Right lobe of liver (tissue), 6 donors: ENCODE measurements at regions not wholly inside any gene's neighbourhood (a gene's known extent, or its start where the extent isn't known, plus 50 kb on each side); places are given as distances from the start of the nearest gene placed in this dataset.

Experiments used
- ATAC-seq, 4 donors: fragments of 200-7000 bp; cut with Tn5 transposase; one replicate each; pipeline ENCODE4 v1.9.1; 2020; ENCODE audit warnings: mild to moderate bottlenecking in 4 of 4, moderate library complexity in 4 of 4
- DNase-seq, 3 donors: peaks; one replicate each; pipeline ENCODE4 v3.0.0-alpha.2; 2020
- H3K27ac ChIP-seq, 3 donors: fragments of 200-600 bp; one replicate each; pipeline ENCODE4 v1.8.0; 2022
- H3K27me3 ChIP-seq, 2 donors: fragments of 200-600 bp; one replicate each; pipeline ENCODE4 v1.8.0; 2022
- H3K36me3 ChIP-seq, 4 donors: fragments of 200-600 bp; sonication (generic) in 1 of 4; one replicate each; pipeline versions ENCODE4 v1.5.1 to v1.8.0; 2017 to 2022; ENCODE audit warnings: control low read depth in 1 of 4
- H3K4me1 ChIP-seq, 4 donors: fragments of 200-600 bp; sonication (generic) in 1 of 4; one replicate each; pipeline versions ENCODE4 v1.5.1 to v1.8.0; 2017 to 2022; ENCODE audit warnings: control low read depth in 1 of 4
- H3K4me3 ChIP-seq, 3 donors: fragments of 200-600 bp; one replicate each; pipeline ENCODE4 v1.8.0; 2022
- H3K9me3 ChIP-seq, 4 donors: fragments of 200-600 bp; sonication (generic) in 1 of 4; one replicate each; pipeline versions ENCODE4 v1.5.1 to v1.8.0; 2017 to 2022; ENCODE audit warnings: control low read depth in 1 of 4
- CTCF ChIP-seq, 4 donors: fragments of 200-600 bp in 3 of 4; fragments of 450-650 bp in 1 of 4; IDR thresholded peaks; one replicate each; pipeline versions ENCODE4 v1.5.1 to v1.8.0; 2016 to 2022; ENCODE audit warnings: antibody characterized with exemption in 4 of 4, mild to moderate bottlenecking in 2 of 4
- POLR2A ChIP-seq: fragments of 450-650 bp; IDR thresholded peaks from one replicate; pipeline ENCODE4 v1.6.1; 2017; ENCODE audit warnings: antibody characterized with exemption, mild to moderate bottlenecking
- WGBS: methylation state at CpG from one replicate; pipeline ENCODE4 v1.1.6; 2018; ENCODE audit warnings: low coverage, low lambda C conversion rate; ENCODE audit not compliant: insufficient coverage; ENCODE audit errors: missing lambda C conversion rate; 5-methylcytosine and 5-hydroxymethylcytosine counted together
- intact Hi-C, 2 donors: fragments of 100-400 bp; cut with DNase I; formaldehyde crosslinking; loops; one replicate each; pipeline versions ENCODE4 v1.11.2 to v1.14.1; 2022
- small RNA-seq, 2 experiments: library from RNA; depleted of rRNA; stranded (forward); fragments of <200 nt; gene quantifications; one replicate each; pipeline ENCODE3, GENCODE V24; 2016
- donor health status: DM: no; HTN: yes; CAD: no.
- donor health status: DM: no; HTN: no; CAD: no.
- donor health status: DM: no; HTN: no; CAD: no.
- donor health status: DM: no; HTN: yes; CAD: no.
- donor health status: DM: no; HTN: yes; CAD: no.

GRCh38 chr12:75564852-75565251 lies 53.4 kb upstream of the KRR1 start:
- Histone ChIP-seq H3K27me3 (no peaks in the 10 kb centered on the region), H3K4me1 (no peaks in the 10 kb centered on the region), H3K4me3 (no peak overlapping the region), H3K36me3 (no peaks in the 10 kb centered on the region), H3K27ac (no peak overlapping the region), H3K9me3 (no peaks in the 10 kb centered on the region)
- WGBS: 79% methylated on average over 4 of the region's 4 CpGs
- TF ChIP-seq CTCF (IDR thresholded peaks at IDR 0.05): no peak
- no peak for TF ChIP-seq POLR2A
- no peak for DNase-seq
- no peak for ATAC-seq
- intact Hi-C loops: no loop called here

GRCh38 chr12:75564398-75564797 lies 53.0 kb upstream of the KRR1 start:
- Histone ChIP-seq H3K27ac (no peak overlapping the region), H3K4me3 (no peak overlapping the region), H3K27me3 (no peaks in the 10 kb centered on the region), H3K9me3 (no peaks in the 10 kb centered on the region), H3K4me1 (no peaks in the 10 kb centered on the region), H3K36me3 (no peaks in the 10 kb centered on the region)
- WGBS: 84% methylated on average over 2 of the region's 2 CpGs
- TF ChIP-seq POLR2A: no peak
- no peak for TF ChIP-seq CTCF (IDR thresholded peaks at IDR 0.05)
- intact Hi-C loops: no loop called here
- DNase-seq: no peak
- ATAC-seq: no peak

GRCh38 chr12:75563351-75563750 lies 51.9 kb upstream of the KRR1 start:
- DNase-seq (no peak), ATAC-seq (no peak)
- no peak overlapping the region for H3K27ac ChIP-seq
- no peaks in the 10 kb centered on the region for H3K36me3 ChIP-seq
- no peaks in the 10 kb centered on the region for H3K27me3 ChIP-seq
- intact Hi-C loops: no loop called here
- no peaks in the 10 kb centered on the region for H3K4me1 ChIP-seq
- WGBS: 68% methylated on average over 2 of the region's 2 CpGs
- TF ChIP-seq CTCF (IDR thresholded peaks at IDR 0.05): no peak
- H3K9me3 ChIP-seq: no peaks in the 10 kb centered on the region
- H3K4me3 ChIP-seq: no peak overlapping the region

- Histone ChIP-seq H3K36me3 (no peaks in the 10 kb centered on the region), H3K4me1 (no peaks in the 10 kb centered on the region), H3K27me3 (no peaks in the 10 kb centered on the region), H3K9me3 (no peaks in the 10 kb centered on the region), H3K27ac (no peak overlapping the region), H3K4me3 (no peak overlapping the region)
- TF ChIP-seq POLR2A (no peak), CTCF (IDR thresholded peaks at IDR 0.05) (no peak)
- ATAC-seq: no peak
- WGBS: 52% methylated on average over 6 of the region's 7 CpGs
- intact Hi-C loops: no loop called here
- no peak for DNase-seq
These were observed 50.5 kb upstream of the KRR1 start for GRCh38 chr12:75561921-75562320.

Small RNAs in the stretch of these regions (small RNA-seq; reads per million reads assigned to genes)
- gene AC011611.1: 0 reads per million in 2 experiments
- 0 reads per million in 2 experiments for gene AC011611.6
- gene RF00156: 0 reads per million in 2 experiments
- gene RN7SL734P: 0 to 0.52 reads per million in 2 experiments
